OCI-M1 (cell line): ENCODE measurements at regions not wholly inside any gene's neighbourhood (a gene's known extent, or its start where the extent isn't known, plus 50 kb on each side); places are given as distances from the start of the nearest gene placed in this dataset.

Source experiments
- DNase-seq: peaks from one replicate; lab custom pipeline; 2025; lab: John Stamatoyannopoulos, UW

- DNase-seq: no peak
These were observed 99.2 kb downstream of the C12orf50 start for GRCh38 chr12:87930033-87930432.

GRCh38 chr12:87929346-87929745 is 99.9 kb downstream of the C12orf50 start:
- no peak for DNase-seq

- DNase-seq: no peak
These were observed 101.2 kb downstream of the C12orf50 start for GRCh38 chr12:87928031-87928430.

GRCh38 chr12:87925021-87925420 is 104.2 kb downstream of the C12orf50 start:
- DNase-seq: no peak

GRCh38 chr12:87924149-87924548 is 105.1 kb downstream of the C12orf50 start:
- DNase-seq: no peak

- DNase-seq: no peak
These were observed 105.8 kb downstream of the C12orf50 start for GRCh38 chr12:87923361-87923760.

- DNase-seq: no peak
These were observed 106.5 kb downstream of the C12orf50 start for GRCh38 chr12:87922736-87923135.

GRCh38 chr12:87921621-87922020 is 107.6 kb downstream of the C12orf50 start:
- no peak for DNase-seq

GRCh38 chr12:87920139-87920538 is 109.1 kb downstream of the C12orf50 start:
- no peak for DNase-seq

- DNase-seq: no peak
These were observed 127.7 kb downstream of the C12orf50 start for GRCh38 chr12:87901457-87901856.

- DNase-seq: no peak
These were observed 131.5 kb downstream of the C12orf50 start for GRCh38 chr12:87897662-87898061.

- DNase-seq: peak; percentile 43
These were observed 145.4 kb downstream of the C12orf50 start for GRCh38 chr12:87883806-87884205.

GRCh38 chr12:87879141-87879540 is 150.1 kb downstream of the C12orf50 start:
- DNase-seq: no peak

GRCh38 chr12:87870493-87871460 is 158.4 kb downstream of the C12orf50 start:
- peak; percentile 16 for DNase-seq

- peak; percentile 7 for DNase-seq
These were observed 159.1 kb downstream of the C12orf50 start for GRCh38 chr12:87870061-87870460.

- peak; percentile 42 for DNase-seq
These were observed 162.5 kb downstream of the C12orf50 start for GRCh38 chr12:87866578-87867292.

- DNase-seq: peak; percentile 21
These were observed 167.4 kb downstream of the C12orf50 start for GRCh38 chr12:87861791-87862190.

- no peak for DNase-seq
These were observed 175.7 kb downstream of the C12orf50 start for GRCh38 chr12:87853448-87854003.

GRCh38 chr12:87849074-87849473 is 180.1 kb downstream of the C12orf50 start:
- no peak for DNase-seq

GRCh38 chr12:87848248-87848868 is 180.8 kb downstream of the C12orf50 start:
- peak; percentile 85 for DNase-seq

GRCh38 chr12:87847147-87847546 is 182.1 kb downstream of the C12orf50 start:
- DNase-seq: no peak

GRCh38 chr12:87846045-87846444 is 183.2 kb downstream of the C12orf50 start:
- no peak for DNase-seq
